Muscle of leg (tissue), 3 donors: ENCODE measurements at regions not wholly inside any gene's neighbourhood (a gene's known extent, or its start where the extent isn't known, plus 50 kb on each side); places are given as distances from the start of the nearest gene placed in this dataset.
"Not testable (repeated sequence)": the region's sequence is repeated elsewhere in the genome, so short reads cannot be mapped to it uniquely, and the experiment has no call there.

Experiments
- DNase-seq: peaks from one replicate; pipeline ENCODE4 v3.0.0; 2013
- H3K27ac ChIP-seq: one replicate; pipeline ENCODE4 v1.5.1; 2013; ENCODE audit warnings: mild to moderate bottlenecking, low read length, control low read depth
- H3K27me3 ChIP-seq: one replicate; pipeline ENCODE4 v1.6.1; 2013; ENCODE audit warnings: low read length; ENCODE audit not compliant: control insufficient read depth, insufficient read depth
- H3K36me3 ChIP-seq: one replicate; pipeline ENCODE4 v1.6.1; 2013; ENCODE audit warnings: low read length; ENCODE audit not compliant: control insufficient read depth, insufficient read depth
- H3K4me1 ChIP-seq: one replicate; pipeline ENCODE4 v1.6.1; 2013; ENCODE audit warnings: low read length; ENCODE audit not compliant: control insufficient read depth, insufficient read depth
- H3K4me3 ChIP-seq: one replicate; pipeline ENCODE4 v1.5.1; 2013; ENCODE audit warnings: low read length, control low read depth
- H3K9me3 ChIP-seq: replicated peaks from 2 replicates; pipeline ENCODE4 v1.6.1; 2013; ENCODE audit warnings: low read depth, low read length; ENCODE audit not compliant: control insufficient read depth
- WGBS: methylation state at CpG from one replicate; pipeline ENCODE4 v1.1.5; 2013; ENCODE audit warnings: missing lambda C conversion rate; ENCODE audit not compliant: insufficient coverage; 5-methylcytosine and 5-hydroxymethylcytosine counted together

DNA sequence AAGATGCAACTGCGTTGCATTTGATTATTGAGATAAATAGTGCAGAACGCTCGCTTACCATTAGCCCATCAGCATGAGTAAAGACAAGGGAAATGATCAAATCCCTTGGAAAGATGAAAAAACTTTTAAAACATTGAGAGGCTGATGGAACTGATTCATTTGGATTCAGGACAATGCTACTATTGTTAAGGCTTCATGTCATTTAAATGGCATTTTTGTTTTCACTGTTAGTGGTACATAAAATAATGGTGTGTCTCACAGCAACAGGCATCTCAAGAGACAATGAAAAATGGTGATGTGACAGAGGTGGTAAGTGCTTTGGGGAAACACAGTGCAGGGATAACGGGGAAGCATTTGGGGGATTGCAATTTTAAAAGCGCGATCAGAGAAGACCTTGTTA lies 159.7 kb upstream of the KCNG1 start:
- Histone ChIP-seq H3K27ac (no peak overlapping the region), H3K9me3 (no peaks in the 10 kb centered on the region), H3K36me3 (no peaks in the 10 kb centered on the region), H3K4me1 (no peaks in the 10 kb centered on the region), H3K27me3 (peaks cover 6% of the 10 kb centered on the region), H3K4me3 (no peak overlapping the region)
- 79% methylated on average over 6 of the region's 6 CpGs for WGBS
- DNase-seq = no peak

DNA sequence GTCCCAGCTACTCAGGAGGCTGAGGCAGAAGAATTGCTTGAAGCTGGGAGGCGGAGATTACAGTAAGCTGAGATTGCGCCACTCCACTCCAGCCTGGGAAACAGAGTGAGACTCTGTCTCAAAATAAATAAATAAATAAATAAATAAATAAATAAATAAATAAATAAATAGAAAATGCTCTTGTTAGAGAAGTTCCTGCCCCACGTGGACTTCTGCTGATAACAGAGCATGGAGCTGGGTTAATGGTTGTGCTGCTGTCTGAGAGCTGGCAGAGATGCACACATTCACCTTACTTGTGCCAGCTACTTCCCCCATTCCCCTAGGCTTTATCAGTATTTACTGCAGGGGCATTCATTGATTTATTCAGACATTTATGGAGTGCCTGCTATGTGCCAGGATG lies 155.2 kb upstream of the KCNG1 start:
- no peaks in the 10 kb centered on the region for H3K36me3 ChIP-seq
- H3K9me3 ChIP-seq = no peaks in the 10 kb centered on the region
- no peak overlapping the region for H3K27ac ChIP-seq
- H3K27me3 ChIP-seq = peaks cover 4% of the 10 kb centered on the region
- DNase-seq = no peak
- no CpG with 5 or more reads among the region's 3 CpGs for WGBS
- no peak overlapping the region for H3K4me3 ChIP-seq
- no peaks in the 10 kb centered on the region for H3K4me1 ChIP-seq

DNA sequence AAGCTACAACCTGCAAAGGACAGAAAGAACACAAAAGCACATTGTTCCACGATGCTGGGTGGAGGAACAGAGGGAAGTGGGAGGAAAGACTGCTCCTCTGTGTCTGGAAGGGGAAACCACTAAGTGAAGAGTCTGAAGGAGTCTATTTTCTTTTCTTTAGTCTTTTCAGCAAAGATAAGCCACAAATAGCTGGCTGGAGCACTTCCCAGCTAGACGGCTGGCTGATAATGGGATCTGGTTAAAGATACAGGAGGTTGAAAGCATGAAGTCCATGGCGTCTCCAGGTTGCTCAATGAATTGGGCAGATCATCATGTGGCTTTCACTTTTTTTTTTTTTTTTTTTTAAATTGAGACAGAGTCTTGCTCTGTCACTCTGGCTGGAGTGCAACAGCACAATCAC lies 154.0 kb upstream of the KCNG1 start:
- no peak for DNase-seq
- no CpG with 5 or more reads among the region's 3 CpGs for WGBS
- H3K4me1 ChIP-seq = no peaks in the 10 kb centered on the region
- no peak overlapping the region for H3K27ac ChIP-seq
- H3K27me3 ChIP-seq = peaks cover 7% of the 10 kb centered on the region
- no peaks in the 10 kb centered on the region for H3K9me3 ChIP-seq
- no peak overlapping the region for H3K4me3 ChIP-seq
- no peaks in the 10 kb centered on the region for H3K36me3 ChIP-seq

DNA sequence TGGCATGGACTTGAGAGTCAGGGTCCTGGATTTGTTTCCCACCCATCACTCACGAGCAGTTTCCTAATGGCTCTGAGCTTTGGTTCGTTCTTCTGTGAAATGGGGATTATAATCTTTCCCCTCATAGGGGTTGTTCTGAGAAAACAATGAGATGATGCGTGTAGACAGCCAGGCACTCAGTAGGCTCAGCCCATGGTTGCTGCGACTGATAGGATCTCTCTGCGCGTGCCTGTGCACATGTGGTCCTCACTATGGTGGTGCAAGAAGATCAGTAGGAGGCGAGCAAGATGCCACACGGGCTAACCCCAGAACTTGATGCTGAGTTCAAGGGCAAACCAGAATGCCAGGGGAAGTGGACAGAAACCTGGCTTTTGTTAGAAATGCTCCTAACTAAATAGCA lies 153.5 kb upstream of the KCNG1 start:
- Histone ChIP-seq H3K4me3 (no peak overlapping the region), H3K27me3 (peaks cover 7% of the 10 kb centered on the region), H3K9me3 (no peaks in the 10 kb centered on the region), H3K27ac (no peak overlapping the region), H3K4me1 (no peaks in the 10 kb centered on the region), H3K36me3 (no peaks in the 10 kb centered on the region)
- no peak for DNase-seq
- WGBS = 87% methylated on average over 4 of the region's 8 CpGs

DNA sequence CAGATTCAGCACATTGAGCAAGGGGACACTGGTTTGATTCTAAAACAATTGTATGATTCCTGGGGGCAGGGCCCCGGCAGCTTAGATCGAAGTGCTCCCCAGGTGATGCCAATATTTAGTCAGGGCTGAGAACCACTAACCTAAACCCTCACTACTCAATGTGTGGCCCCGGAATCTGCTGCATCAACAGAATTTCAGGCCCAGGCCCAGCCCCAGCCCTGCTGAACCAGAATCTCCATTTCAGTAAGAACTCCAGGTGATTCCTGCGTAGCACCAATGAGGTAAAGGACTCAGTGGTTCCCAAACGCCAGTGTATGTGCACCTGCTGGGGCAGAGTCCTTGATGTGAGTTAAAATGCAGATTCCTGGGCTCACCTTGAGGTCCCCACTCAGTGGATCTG lies 152.8 kb upstream of the KCNG1 start:
- H3K27me3 ChIP-seq = peaks cover 7% of the 10 kb centered on the region
- no peaks in the 10 kb centered on the region for H3K9me3 ChIP-seq
- WGBS = 90% methylated on average over 4 of the region's 5 CpGs
- H3K4me1 ChIP-seq = no peaks in the 10 kb centered on the region
- no peak for DNase-seq
- no peak overlapping the region for H3K27ac ChIP-seq
- H3K36me3 ChIP-seq = no peaks in the 10 kb centered on the region
- no peak overlapping the region for H3K4me3 ChIP-seq

DNA sequence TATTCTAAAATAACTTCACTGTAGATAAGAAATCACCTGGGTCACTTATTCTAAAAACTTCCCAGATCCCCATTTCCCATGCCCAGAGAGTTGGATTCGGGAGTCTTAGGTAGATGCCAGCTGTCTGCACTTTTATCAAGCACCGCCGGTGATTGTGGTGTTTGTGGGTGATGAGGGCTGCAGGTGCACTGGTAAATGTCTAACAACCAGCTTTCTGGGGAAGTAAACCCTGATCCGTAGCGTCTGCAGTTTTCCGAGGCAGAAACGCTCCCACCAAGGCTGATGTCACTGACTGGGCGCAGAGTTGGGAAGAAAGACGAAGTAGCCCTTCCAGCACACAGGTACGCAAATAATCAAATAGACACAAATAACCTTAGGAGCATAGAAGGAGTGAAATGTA lies 152.2 kb upstream of the KCNG1 start:
- Histone ChIP-seq H3K4me1 (no peaks in the 10 kb centered on the region), H3K9me3 (no peaks in the 10 kb centered on the region), H3K27me3 (peaks cover 6% of the 10 kb centered on the region), H3K27ac (no peak overlapping the region), H3K4me3 (no peak overlapping the region), H3K36me3 (no peaks in the 10 kb centered on the region)
- WGBS = 64% methylated on average over 5 of the region's 10 CpGs
- DNase-seq = no peak

DNA sequence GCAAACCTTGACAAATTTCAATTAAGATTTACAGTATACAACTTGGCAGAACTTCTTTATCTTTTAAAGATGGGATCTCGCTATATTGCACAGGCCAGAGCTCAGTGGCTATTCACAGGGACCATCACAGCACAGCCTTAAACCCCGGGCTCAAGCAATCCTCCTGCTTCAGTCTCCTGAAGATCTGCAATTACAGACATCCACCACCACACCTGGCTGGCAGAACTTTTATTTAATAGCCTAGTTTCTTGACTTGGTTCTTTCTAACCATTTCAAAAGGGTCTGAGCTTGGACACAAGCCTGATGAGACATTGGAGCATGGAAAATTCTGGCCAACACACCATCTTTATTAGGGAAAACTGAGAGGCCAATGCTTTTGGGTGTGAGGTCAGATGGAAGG lies 151.6 kb upstream of the KCNG1 start:
- Histone ChIP-seq H3K4me1 (no peaks in the 10 kb centered on the region), H3K27ac (no peak overlapping the region), H3K4me3 (no peak overlapping the region), H3K9me3 (no peaks in the 10 kb centered on the region), H3K27me3 (peaks cover 5% of the 10 kb centered on the region), H3K36me3 (no peaks in the 10 kb centered on the region)
- DNase-seq = no peak
- whole genome bisulfite sequencing = 67% methylated on average over 2 of the region's 2 CpGs

DNA sequence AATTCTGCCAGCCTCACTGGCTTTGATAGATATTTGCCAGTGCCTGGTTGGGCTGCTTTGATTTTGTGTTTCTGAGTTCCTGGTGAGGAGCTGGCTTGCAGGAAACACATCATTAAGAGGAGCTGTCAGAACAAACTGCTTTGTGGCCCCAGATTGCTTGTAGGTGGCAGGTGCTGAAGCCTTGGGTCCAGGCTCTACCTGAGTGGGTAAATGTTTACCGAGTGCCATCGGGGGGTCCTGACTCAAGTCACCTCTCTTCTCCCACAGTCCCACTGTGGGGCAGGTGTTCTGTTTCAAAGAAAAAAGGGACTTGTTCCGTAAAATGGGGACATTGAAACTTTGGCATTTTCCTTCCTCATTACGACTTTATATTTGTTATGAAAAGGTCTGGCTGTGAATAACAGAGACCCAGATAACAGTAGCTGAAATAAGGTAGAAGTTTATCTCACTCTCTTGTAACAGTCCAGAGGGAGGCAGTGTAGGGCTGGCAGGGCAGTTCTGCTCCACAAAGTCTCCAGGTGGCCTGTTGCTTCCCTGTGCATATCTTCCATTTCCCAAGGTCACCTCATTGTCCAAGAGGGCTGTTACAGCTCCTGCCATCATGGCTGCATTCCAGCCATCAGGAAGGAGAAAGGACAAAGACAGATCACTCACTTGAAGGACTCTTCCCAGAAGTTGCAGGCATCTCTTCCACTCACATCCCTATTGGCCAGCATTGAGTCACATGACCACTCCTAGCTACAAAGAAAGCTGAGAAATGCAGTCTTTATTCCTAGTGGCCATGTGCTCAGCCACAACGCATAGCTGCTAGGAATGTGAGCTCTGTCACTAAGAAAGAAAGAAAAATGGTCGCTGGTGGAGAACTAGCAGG lies 149.9 kb upstream of the KCNG1 start:
- Histone ChIP-seq H3K4me3 (no peak overlapping the region), H3K36me3 (no peaks in the 10 kb centered on the region), H3K27me3 (peaks cover 6% of the 10 kb centered on the region), H3K4me1 (no peaks in the 10 kb centered on the region), H3K9me3 (no peaks in the 10 kb centered on the region), H3K27ac (no peak overlapping the region)
- DNase-seq = no peak
- WGBS = 59% methylated on average over 2 of the region's 6 CpGs

DNA sequence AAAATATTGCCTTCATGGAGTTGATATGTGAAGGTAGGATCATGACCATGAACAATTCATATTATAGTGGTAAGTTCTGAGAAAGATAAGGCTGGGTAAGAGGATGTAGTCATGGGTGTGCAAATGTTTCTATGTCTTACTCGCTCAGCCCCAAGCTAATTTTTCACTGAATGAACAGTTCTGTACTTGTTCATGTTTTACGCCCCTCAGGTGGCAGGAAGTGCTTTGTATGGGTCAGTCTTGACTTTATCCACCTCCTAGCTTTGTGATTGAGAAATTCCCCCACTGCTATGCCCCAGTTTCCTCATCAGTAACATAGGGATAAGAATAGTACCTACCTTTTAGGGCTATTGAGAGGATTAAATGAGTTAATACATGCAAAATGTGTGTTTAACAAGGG lies 148.2 kb upstream of the KCNG1 start:
- H3K27me3 ChIP-seq = peaks cover 6% of the 10 kb centered on the region
- no peak overlapping the region for H3K27ac ChIP-seq
- H3K4me1 ChIP-seq = no peaks in the 10 kb centered on the region
- WGBS = no CpG with 5 or more reads among the region's 2 CpGs
- no peak for DNase-seq
- H3K9me3 ChIP-seq = no peaks in the 10 kb centered on the region
- no peaks in the 10 kb centered on the region for H3K36me3 ChIP-seq
- H3K4me3 ChIP-seq = no peak overlapping the region

DNA sequence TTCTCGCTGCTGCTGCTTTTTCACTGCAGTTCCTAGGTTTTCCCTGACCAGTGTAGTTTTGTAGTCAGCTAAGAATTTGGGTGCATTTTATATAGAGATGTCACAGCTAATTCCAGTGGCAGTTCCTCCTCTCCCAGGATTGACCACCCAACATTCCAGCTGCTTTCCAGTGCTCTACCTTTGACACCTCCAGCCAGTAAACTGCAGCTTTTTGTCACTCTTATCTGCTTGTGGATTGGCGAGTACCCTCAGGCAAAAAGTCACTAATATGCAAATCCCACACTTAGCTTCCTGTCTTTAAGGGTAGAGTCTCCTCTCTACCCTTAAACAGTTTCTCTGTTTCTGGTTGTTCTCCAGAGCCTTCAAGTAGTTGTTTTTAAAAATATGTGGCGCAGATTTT lies 146.9 kb upstream of the KCNG1 start:
- Histone ChIP-seq H3K36me3 (no peaks in the 10 kb centered on the region), H3K27me3 (peaks cover 6% of the 10 kb centered on the region), H3K4me3 (no peak overlapping the region), H3K27ac (no peak overlapping the region), H3K4me1 (no peaks in the 10 kb centered on the region), H3K9me3 (no peaks in the 10 kb centered on the region)
- no CpG with 5 or more reads among the region's 3 CpGs for WGBS
- no peak for DNase-seq

DNA sequence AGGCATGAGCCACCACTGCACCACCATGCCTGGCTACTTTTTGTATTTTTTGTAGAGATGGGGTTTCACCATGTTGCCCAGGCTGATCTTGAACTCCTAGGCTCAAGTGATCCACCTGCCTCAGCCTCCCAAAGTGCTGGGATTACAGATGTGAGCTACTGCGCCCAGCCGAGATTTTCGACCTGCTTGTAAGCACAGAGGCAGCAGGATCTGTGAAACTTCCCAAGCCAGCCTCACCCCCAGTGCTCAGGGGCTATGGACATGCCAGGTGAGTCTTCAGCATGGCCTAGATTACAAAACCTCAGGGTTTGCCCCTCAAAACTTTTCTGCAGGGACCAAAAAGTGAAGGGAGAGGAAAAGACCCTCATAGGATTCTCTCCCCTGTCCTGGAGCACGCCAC lies 145.0 kb upstream of the KCNG1 start:
- H3K27ac ChIP-seq, H3K4me1 ChIP-seq, DNase-seq, H3K36me3 ChIP-seq, H3K9me3 ChIP-seq, H3K27me3 ChIP-seq, H3K4me3 ChIP-seq: not testable (repeated sequence)
- 90% methylated on average over 2 of the region's 4 CpGs for WGBS
